Heart left ventricle (tissue), 13 donors: ENCODE measurements at regions not wholly inside any gene's neighbourhood (a gene's known extent, or its start where the extent isn't known, plus 50 kb on each side); places are given as distances from the start of the nearest gene placed in this dataset.

Source experiments
- CTCF ChIP-seq, 12 donors: fragments of 200-600 bp; sonication (generic) in 4 of 12; IDR thresholded peaks; one replicate each; pipeline versions ENCODE4 v1.5.0 to v1.8.0; 2018 to 2022; ENCODE audit warnings: antibody characterized with exemption in 12 of 12, mild to moderate bottlenecking in 5 of 12
- POLR2A ChIP-seq, 2 donors: fragments of 450-650 bp; IDR thresholded peaks; one replicate each; pipeline ENCODE4 v1.6.1; 2017; ENCODE audit warnings: antibody characterized with exemption in 2 of 2, mild to moderate bottlenecking in 2 of 2, moderate library complexity in 2 of 2
- donor health status: ischemic (EF 13 %, LVEDD 7.1; RV severe dilation, severe dysfunction).
- donor health status: DM: no; HTN: yes; CAD: no.
- donor health status: DM: no; HTN: no; CAD: no.
- donor health status: ischemic (EF 25% LVEDD 6.9; RV normal size, moderate dysfunction).
- donor health status: ischemic (EF 25% LVEDD 5.7; RV mildly dilated, moderate dysfunction).
- donor health status: ischemic (EF 35%, LVEDD 5.7; RV mildly dilated, moderate dysfunction).
- donor health status: nonischemic (EF 11% LVEDD 7.7; RV severe dilation, severe dysfunction).
- donor health status: DM: yes; HTN: yes; CAD: no.
- donor health status: PGD.
- donor health status: ischemic (EF 29% LVEDD 5.4; RV normal size, mild dysfunction).
- donor health status: nonischemic (EF 23%, LVEDD 6.1; RV moderate dilation, normal function).

- no peak for TF ChIP-seq CTCF (IDR thresholded peaks at IDR 0.05)
- TF ChIP-seq POLR2A (IDR thresholded peaks at IDR 0.05) = no peak
Measured at GRCh38 chrX:95956745-95957144, 727.9 kb upstream of the DIAPH2 start.
